Colonic mucosa (tissue), 4 donors: ENCODE measurements at regions not wholly inside any gene's neighbourhood (a gene's known extent, or its start where the extent isn't known, plus 50 kb on each side); places are given as distances from the start of the nearest gene placed in this dataset.
"Not testable (repeated sequence)": the region's sequence is repeated elsewhere in the genome, so short reads cannot be mapped to it uniquely, and the experiment has no call there.

Source experiments
- DNase-seq: peaks from one replicate; pipeline ENCODE4 v3.0.0-alpha.2; 2020
- H3K27ac ChIP-seq: fragments of 200-600 bp; one replicate; pipeline ENCODE4 v1.8.0; 2021
- H3K27me3 ChIP-seq: fragments of 200-600 bp; one replicate; pipeline ENCODE4 v1.8.0; 2021
- H3K36me3 ChIP-seq: fragments of 200-600 bp; one replicate; pipeline ENCODE4 v1.8.0; 2021
- H3K4me1 ChIP-seq: fragments of 200-600 bp; one replicate; pipeline ENCODE4 v1.8.0; 2021; ENCODE audit warnings: mild to moderate bottlenecking
- H3K4me3 ChIP-seq: fragments of 200-600 bp; one replicate; pipeline ENCODE4 v1.8.0; 2021
- H3K9ac ChIP-seq, 2 donors: one replicate each; pipeline ENCODE4 v1.7.0; 2013; ENCODE audit warnings: control low read depth in 2 of 2, low read depth in 2 of 2, low read length in 2 of 2
- H3K9me3 ChIP-seq: fragments of 200-600 bp; one replicate; pipeline ENCODE4 v1.8.0; 2021
- intact Hi-C: fragments of 100-400 bp; cut with DNase I; formaldehyde crosslinking; loops from one replicate; pipeline ENCODE4 v1.14.1; 2022
- TF ChIP-seq, protein P1 (sequence below): fragments of 200-600 bp; IDR thresholded peaks from one replicate; pipeline ENCODE4 v1.8.0; 2022; ENCODE audit warnings: antibody characterized with exemption, mild to moderate bottlenecking
- donor health status: healthy.
- donor health status: DM: no; HTN: no; CAD: no.
- donor health status: DM: no; HTN: no; CAD: no.

DNA sequence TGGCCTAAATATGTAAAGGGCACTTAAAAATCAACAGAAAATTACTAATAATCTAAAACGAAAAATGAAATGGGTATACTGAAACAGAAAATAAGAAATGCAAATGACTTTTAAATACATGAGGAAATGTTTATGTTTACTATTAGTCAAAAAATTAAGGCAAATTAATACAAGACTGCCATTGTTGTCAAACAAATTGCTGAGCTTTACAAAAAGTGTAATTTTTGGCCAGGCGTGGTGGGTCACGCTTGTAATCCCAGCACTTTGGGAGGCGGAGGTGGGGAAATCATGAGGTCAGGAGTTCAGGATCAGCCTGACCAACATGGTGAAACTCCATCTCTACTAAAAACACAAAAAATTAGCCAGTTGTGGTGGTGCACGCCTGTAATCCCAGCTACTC, 343.9 kb upstream of the SGO1 start:
- no peaks in the 10 kb centered on the region for H3K36me3 ChIP-seq
- intact Hi-C loops = no loop called here
- TF ChIP-seq, protein P1, sequence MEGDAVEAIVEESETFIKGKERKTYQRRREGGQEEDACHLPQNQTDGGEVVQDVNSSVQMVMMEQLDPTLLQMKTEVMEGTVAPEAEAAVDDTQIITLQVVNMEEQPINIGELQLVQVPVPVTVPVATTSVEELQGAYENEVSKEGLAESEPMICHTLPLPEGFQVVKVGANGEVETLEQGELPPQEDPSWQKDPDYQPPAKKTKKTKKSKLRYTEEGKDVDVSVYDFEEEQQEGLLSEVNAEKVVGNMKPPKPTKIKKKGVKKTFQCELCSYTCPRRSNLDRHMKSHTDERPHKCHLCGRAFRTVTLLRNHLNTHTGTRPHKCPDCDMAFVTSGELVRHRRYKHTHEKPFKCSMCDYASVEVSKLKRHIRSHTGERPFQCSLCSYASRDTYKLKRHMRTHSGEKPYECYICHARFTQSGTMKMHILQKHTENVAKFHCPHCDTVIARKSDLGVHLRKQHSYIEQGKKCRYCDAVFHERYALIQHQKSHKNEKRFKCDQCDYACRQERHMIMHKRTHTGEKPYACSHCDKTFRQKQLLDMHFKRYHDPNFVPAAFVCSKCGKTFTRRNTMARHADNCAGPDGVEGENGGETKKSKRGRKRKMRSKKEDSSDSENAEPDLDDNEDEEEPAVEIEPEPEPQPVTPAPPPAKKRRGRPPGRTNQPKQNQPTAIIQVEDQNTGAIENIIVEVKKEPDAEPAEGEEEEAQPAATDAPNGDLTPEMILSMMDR = no peak

DNA sequence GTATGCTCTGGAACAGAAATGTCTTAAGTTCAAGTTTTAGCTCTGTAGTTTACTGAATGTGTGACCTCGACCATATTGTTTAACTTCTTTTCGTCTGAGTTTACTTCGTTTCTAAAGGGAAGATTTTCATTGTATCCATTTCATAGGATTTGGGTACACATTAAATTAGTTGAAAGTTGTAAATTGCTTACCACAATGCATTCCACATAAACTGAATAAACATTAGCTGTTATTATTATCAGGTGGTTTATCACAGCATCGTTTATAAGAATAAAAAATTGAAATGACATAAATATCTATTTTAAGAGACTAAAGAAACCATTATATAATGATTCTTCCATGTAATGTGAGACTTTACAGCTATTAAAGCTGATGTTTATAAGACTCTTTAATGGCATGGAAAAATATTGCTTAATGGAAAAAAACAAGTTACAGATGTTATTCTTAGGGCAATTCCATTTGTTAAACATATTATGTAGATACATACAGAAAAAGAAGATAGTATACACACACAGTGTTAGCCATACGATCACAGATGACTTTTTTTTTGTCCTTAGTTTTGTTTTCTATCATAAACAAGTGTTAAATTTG, 342.3 kb upstream of the SGO1 start:
- no peak for DNase-seq
- TF ChIP-seq, protein P1 = no peak

More for the DNA sequence above, 343.9 kb upstream of the SGO1 start:
- Histone ChIP-seq H3K4me3 (no peak overlapping the region), H3K27ac (no peak overlapping the region), H3K4me1 (no peaks in the 10 kb centered on the region), H3K9ac (no peak overlapping the region), H3K9me3 (no peaks in the 10 kb centered on the region), H3K27me3 (no peaks in the 10 kb centered on the region)
- DNase-seq = no peak

DNA sequence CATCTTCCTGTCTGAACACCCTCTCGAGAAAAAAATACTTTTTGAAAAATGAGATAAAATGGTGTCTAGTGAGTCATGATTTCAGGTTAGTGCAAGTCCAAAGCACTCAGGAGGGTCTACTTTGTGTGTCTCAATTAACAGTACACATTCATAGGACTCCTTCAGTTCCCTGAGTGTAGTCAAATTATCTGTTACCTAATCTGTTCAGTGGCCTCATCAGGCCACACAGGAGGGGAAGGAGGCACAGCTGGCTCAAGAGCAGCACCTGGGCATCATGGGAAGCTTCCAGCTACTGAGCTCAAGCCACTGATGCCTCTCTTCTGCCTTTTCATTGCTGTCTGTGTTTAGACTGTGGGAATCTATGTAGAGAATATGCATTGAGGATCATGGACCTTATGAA, 341.4 kb upstream of the SGO1 start:
- H3K36me3 ChIP-seq = no peaks in the 10 kb centered on the region
- intact Hi-C loops = no loop called here
- H3K9me3 ChIP-seq = no peaks in the 10 kb centered on the region
- DNase-seq = no peak
- H3K27me3 ChIP-seq = no peaks in the 10 kb centered on the region
- no peak overlapping the region for H3K4me3 ChIP-seq
- no peaks in the 10 kb centered on the region for H3K4me1 ChIP-seq
- H3K27ac ChIP-seq = no peak overlapping the region
- TF ChIP-seq, protein P1 = no peak
- no peak overlapping the region for H3K9ac ChIP-seq

More for the DNA sequence above, 342.3 kb upstream of the SGO1 start:
- Histone ChIP-seq H3K4me1 (no peaks in the 10 kb centered on the region), H3K36me3 (no peaks in the 10 kb centered on the region), H3K4me3 (no peak overlapping the region), H3K9ac (no peak overlapping the region), H3K27ac (no peak overlapping the region), H3K9me3 (no peaks in the 10 kb centered on the region), H3K27me3 (no peaks in the 10 kb centered on the region)
- intact Hi-C loops = no loop called here

DNA sequence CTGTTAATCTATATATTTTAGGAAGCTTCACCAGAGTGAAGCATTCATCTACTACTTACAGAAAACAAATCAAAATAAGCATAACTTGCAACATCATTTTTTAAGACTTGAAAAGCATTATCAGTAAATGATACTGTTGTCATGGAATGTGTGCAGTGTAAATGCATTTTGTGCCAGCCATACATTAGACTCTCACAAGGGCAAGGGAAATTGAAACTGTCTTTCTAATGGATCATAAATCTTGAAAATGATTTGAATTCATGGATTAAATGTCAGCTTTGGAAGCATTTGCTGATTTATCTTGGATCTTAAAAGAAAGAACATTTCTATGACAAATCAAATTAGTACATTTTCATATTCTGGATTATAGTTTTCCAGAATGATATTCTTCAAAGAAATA, 338.3 kb upstream of the SGO1 start:
- H3K9me3 ChIP-seq = no peaks in the 10 kb centered on the region
- no peaks in the 10 kb centered on the region for H3K36me3 ChIP-seq
- H3K27ac ChIP-seq = no peak overlapping the region
- H3K4me3 ChIP-seq = no peak overlapping the region
- H3K27me3 ChIP-seq = no peaks in the 10 kb centered on the region
- H3K9ac ChIP-seq = no peak overlapping the region
- intact Hi-C loops = no loop called here
- no peak for DNase-seq
- TF ChIP-seq, protein P1 = no peak
- H3K4me1 ChIP-seq = no peaks in the 10 kb centered on the region

DNA sequence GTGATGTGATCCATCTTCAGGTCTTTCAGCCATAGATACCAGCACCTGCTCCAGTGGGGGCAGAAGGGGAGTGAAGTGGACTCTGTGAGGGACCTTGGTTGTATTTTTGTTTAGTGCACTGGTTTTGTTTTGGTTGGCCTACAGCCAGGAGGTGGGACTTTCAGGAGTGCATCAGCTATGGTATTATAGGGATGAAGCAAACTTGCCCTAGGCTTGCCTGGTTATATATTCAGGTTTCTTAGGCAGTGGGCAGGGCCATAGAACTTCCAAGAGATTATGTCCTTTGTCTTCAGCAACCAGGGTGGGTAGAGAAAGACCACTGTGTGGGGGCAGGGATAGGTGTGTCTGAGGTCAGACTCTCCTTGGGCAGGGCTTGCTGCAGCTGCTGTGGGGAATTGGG, 337.3 kb upstream of the SGO1 start:
- Histone ChIP-seq H3K4me1 (no peaks in the 10 kb centered on the region), H3K36me3 (no peaks in the 10 kb centered on the region), H3K9ac (no peak overlapping the region), H3K4me3 (no peak overlapping the region), H3K27me3 (no peaks in the 10 kb centered on the region), H3K27ac (no peak overlapping the region), H3K9me3 (no peaks in the 10 kb centered on the region)
- TF ChIP-seq, protein P1 = no peak
- DNase-seq = no peak
- intact Hi-C loops = no loop called here

DNA sequence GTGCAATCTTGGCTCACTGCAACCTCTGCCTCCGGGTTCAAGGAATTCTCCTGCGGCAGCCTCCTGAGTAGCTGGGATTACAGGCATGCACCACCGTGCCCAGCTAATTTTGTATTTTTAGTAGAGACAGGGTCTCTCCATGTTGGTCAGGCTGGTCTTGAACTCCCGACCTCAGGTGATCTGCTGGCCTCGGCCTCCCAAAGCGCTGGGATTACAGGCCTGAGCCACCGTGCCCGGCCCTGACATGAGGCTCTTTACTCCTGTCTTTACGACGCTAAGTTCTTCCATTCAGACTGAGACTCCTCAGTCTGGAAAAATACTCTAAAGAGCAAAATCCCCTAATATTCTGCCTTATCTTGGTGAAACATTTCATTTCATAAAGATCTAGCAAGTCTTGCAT, 331.3 kb upstream of the SGO1 start:
- H3K9me3 ChIP-seq, intact Hi-C loops, H3K27ac ChIP-seq, H3K9ac ChIP-seq, DNase-seq, H3K4me1 ChIP-seq, H3K27me3 ChIP-seq, H3K36me3 ChIP-seq, H3K4me3 ChIP-seq: not testable (repeated sequence)
